ENCODE measurements at regions not wholly inside any gene's neighbourhood (a gene's known extent, or its start where the extent isn't known, plus 50 kb on each side); places are given as distances from the start of the nearest gene placed in this dataset.

DNA sequence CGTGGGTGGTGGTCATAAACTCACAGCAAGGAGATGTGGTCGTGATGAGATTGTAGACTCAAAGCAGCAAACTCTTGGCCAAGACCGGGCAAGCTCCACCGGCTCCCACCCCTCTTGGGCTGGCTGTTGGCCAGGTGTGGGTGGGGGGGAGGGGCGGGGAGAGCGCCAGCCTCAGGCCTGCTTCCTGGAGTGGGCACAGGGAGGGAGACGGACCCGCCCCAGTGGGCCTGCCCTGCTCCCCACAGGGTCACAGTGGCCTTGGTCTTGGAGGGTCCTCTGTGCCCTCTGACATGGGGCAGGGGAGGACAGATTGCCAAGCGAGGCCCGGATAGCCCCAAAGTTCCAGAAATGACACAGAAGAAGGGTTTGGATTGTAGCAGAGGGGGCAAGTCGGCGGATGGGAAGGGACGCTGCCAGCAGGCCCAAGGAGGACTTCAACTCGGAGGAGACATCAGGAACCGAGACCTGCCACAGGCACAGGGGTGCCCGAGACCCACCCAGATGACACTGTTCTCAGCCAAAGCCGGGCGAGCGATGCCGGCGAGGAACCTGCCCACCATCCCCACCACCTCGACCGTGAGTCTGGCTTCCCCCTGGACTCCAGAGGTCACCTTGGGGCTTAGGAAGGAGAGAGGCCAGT, 85.4 kb upstream of the ACTRT2 start:
- TF ChIP-seq CTCF (conservative IDR thresholded peaks at IDR 0.05; ENCODE audit: low read length), result no peak
- no peak for TF ChIP-seq EZH2phosphoT487 (IDR thresholded peaks at IDR 0.05; ENCODE audit: borderline replicate concordance, low read depth, low read length)
